ENCODE measurements at regions not wholly inside any gene's neighbourhood (a gene's known extent, or its start where the extent isn't known, plus 50 kb on each side); places are given as distances from the start of the nearest gene placed in this dataset.

DNA sequence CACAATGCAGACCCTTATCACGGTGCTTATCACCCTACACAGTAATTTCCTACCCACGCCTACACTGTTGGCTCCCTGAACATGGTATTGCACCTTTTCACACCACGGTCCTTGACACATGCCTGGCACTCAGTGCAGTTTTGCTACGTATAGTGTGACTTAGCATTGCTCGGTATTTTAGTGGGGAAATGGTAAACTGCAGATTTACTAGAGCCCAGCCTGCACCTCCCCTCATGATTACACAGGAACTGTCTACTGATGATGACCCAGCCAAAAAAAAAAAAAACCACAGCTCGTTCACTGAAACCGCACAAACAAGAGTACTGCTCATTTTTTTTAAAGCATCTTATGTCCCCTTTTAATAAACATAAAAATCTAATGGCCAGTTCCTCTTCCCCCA lies 124.2 kb upstream of the ZNF746 start:
- intact Hi-C loops (cut with DNase I), result no loop called here
- no peak for ATAC-seq

DNA sequence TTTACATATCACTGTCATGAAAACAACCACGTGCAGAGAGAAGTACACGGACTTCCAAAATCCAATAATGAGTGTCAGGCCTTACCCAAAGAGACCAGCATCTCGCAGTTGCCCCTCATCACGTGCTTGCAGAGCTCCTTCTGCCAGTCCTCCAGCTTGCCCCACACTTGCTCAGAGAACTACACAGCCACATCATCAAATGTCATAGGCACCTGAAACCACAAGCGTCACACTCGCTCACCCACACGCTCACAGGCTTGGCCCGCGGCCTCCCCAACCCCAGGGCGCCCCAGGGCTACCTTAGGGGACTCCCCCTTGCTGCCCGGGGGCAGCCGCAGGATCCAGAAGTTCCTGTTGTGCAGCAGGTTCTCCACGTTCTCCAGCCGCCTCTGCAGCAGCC lies 123.4 kb upstream of the ZNF746 start:
- Histone ChIP-seq H3K27ac (no peak overlapping the region), H3K4me3 (no peak overlapping the region), H3K27me3 (no peaks in the 10 kb centered on the region), H3K9me3 (no peaks in the 10 kb centered on the region), H3K4me1 (peaks cover 9 to 31% of the 10 kb centered on the region in 2 donors), H3K36me3 (peaks cover 0 to 54% of the 10 kb centered on the region in 2 donors)
- ATAC-seq, result no peak
- no peak for DNase-seq
- intact Hi-C loops (cut with DNase I), result no loop called here
- TF ChIP-seq, protein P1, sequence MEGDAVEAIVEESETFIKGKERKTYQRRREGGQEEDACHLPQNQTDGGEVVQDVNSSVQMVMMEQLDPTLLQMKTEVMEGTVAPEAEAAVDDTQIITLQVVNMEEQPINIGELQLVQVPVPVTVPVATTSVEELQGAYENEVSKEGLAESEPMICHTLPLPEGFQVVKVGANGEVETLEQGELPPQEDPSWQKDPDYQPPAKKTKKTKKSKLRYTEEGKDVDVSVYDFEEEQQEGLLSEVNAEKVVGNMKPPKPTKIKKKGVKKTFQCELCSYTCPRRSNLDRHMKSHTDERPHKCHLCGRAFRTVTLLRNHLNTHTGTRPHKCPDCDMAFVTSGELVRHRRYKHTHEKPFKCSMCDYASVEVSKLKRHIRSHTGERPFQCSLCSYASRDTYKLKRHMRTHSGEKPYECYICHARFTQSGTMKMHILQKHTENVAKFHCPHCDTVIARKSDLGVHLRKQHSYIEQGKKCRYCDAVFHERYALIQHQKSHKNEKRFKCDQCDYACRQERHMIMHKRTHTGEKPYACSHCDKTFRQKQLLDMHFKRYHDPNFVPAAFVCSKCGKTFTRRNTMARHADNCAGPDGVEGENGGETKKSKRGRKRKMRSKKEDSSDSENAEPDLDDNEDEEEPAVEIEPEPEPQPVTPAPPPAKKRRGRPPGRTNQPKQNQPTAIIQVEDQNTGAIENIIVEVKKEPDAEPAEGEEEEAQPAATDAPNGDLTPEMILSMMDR (IDR thresholded peaks at IDR 0.05), result no peak

More for the DNA sequence above, 124.2 kb upstream of the ZNF746 start:
- Histone ChIP-seq H3K36me3 (peaks cover 0 to 46% of the 10 kb centered on the region in 2 donors), H3K27me3 (no peaks in the 10 kb centered on the region), H3K9me3 (no peaks in the 10 kb centered on the region), H3K27ac (no peak overlapping the region), H3K4me3 (no peak overlapping the region), H3K4me1 (peaks cover 9 to 31% of the 10 kb centered on the region in 2 donors)
- DNase-seq, result no peak
- TF ChIP-seq, protein P1 (IDR thresholded peaks at IDR 0.05), result no peak

DNA sequence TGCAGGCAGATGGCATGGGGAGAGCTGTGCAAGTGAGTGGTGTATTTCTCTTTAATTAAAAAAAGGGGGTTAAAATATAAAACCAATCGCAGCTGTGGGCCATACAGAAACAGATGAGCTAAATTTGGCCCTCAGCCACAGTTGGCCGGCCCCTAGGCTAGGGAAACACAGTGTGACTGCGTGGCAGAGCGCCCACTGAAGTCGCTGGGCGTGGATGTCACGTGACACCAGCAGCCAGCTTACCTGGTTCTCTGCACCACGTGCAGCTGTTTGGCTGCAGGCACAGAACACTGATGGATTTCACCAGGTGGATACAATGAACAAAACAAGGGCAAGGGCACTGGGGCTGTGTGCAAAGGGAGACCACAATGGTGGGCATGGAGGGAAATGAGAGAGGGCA lies 119.3 kb upstream of the ZNF746 start:
- intact Hi-C loops (cut with DNase I), result no loop called here

DNA sequence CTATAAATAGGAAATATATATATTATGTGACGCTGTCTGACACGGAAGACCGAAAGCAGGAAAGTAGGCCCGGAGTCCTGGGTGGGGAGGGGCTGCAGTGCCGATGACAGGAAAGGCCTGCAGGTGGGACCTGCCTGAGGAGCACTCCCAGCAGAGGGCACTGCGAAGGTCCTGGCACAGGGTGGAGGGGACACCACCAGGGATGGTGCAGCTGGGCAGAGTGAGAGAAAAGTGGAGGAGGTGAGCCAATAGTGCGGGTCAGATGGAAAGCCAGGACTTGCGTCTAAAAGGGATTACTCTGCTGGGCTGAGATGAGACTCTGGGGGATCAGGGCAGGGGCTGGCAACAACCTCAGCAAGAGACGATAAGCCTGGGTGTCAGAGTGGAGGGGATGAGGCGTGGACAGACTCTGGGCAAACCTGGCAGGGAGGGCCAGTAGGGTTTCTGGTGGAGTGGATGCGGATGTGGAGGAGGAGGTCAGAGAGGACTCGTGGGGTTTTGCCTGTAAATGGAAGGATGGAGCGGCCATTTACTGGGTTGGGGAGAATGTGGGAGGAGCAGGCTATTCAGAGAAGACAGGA lies 118.2 kb upstream of the ZNF746 start:
- intact Hi-C loops (cut with DNase I), result no loop called here
- Histone ChIP-seq H3K27ac (no peak overlapping the region), H3K27me3 (no peaks in the 10 kb centered on the region), H3K4me1 (no peaks in the 10 kb centered on the region), H3K4me3 (no peak overlapping the region), H3K9me3 (no peaks in the 10 kb centered on the region), H3K36me3 (peaks cover 0 to 100% of the 10 kb centered on the region in 2 donors)
- DNase-seq (no peak), ATAC-seq (no peak)
- TF ChIP-seq, protein P1 (IDR thresholded peaks at IDR 0.05), result no peak

More for the DNA sequence above, 119.3 kb upstream of the ZNF746 start:
- TF ChIP-seq, protein P1 (IDR thresholded peaks at IDR 0.05), result no peak
- Histone ChIP-seq H3K4me1 (peaks cover 0 to 4% of the 10 kb centered on the region in 2 donors), H3K27ac (no peak overlapping the region), H3K4me3 (no peak overlapping the region), H3K9me3 (no peaks in the 10 kb centered on the region), H3K36me3 (peaks cover 0 to 94% of the 10 kb centered on the region in 2 donors), H3K27me3 (no peaks in the 10 kb centered on the region)
- DNase-seq (no peak), ATAC-seq (no peak)

DNA sequence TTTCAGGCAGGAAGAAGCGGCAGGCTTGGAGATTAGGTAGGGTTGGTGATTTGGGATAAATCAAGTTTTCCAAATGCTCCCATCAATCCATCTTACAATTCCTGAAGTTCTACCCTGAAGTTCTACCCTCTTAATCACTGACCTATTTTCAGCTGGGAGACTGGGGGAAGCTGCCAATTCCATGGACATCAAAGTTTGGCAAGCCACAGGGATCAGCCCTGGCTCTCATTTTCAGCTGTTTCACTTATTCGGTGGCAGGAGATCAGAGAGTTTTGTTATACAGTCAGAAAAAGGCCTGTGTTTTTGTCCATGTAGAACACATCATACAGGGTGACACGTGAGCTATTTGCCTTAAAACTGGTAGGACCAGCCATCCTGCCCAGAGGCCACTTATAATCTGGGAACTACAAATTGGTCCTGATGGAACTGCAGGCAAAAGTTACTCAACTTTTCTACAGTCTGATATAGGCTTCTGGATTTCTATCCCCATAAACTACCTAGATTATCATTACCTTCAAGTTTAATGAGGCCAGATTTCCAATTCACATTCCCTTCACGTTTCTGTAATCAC lies 112.9 kb upstream of the ZNF746 start:
- DNase-seq, result no peak
- intact Hi-C loops (cut with DNase I), result no loop called here
- no peaks in the 10 kb centered on the region for H3K4me1 ChIP-seq
- no peak overlapping the region for H3K27ac ChIP-seq
- TF ChIP-seq, protein P1 (IDR thresholded peaks at IDR 0.05), result no peak
- no peaks in the 10 kb centered on the region for H3K9me3 ChIP-seq
- H3K27me3 ChIP-seq, result no peaks in the 10 kb centered on the region
- H3K36me3 ChIP-seq, result peaks cover 0 to 98% of the 10 kb centered on the region in 2 donors
- no peak overlapping the region for H3K4me3 ChIP-seq
- ATAC-seq, result no peak

Measured in left lung (tissue), 4 donors.